Smooth muscle cell (in vitro differentiated cells): ENCODE measurements at regions not wholly inside any gene's neighbourhood (a gene's known extent, or its start where the extent isn't known, plus 50 kb on each side); places are given as distances from the start of the nearest gene placed in this dataset.

Experiments
- DNase-seq: peaks from one replicate; lab custom pipeline; 2025; ENCODE audit not compliant: unreplicated experiment; lab: John Stamatoyannopoulos, UW
- H2AFZ ChIP-seq: fragments of 200-600 bp; sonication (generic); 2 replicates; pipeline ENCODE4 v1.6.0; 2016; ENCODE audit warnings: antibody characterized with exemption, low read depth, mild to moderate bottlenecking
- H3F3A ChIP-seq: fragments of 200-600 bp; sonication (generic); 2 replicates; pipeline ENCODE4 v1.6.0; 2017; ENCODE audit warnings: antibody characterized with exemption, low read depth
- H3K27ac ChIP-seq: fragments of 200-600 bp; sonication (generic); 2 replicates; pipeline ENCODE4 v1.5.1; 2016; ENCODE audit warnings: low read depth, mild to moderate bottlenecking
- H3K27me3 ChIP-seq: fragments of 200-600 bp; sonication (generic); 2 replicates; pipeline ENCODE4 v1.6.1; 2016; ENCODE audit warnings: low read depth, mild to moderate bottlenecking
- H3K36me3 ChIP-seq: fragments of 200-600 bp; sonication (generic); 2 replicates; pipeline ENCODE4 v1.5.1; 2016; ENCODE audit warnings: low read depth
- H3K4me1 ChIP-seq: fragments of 200-600 bp; sonication (generic); 2 replicates; pipeline ENCODE4 v1.5.1; 2016; ENCODE audit warnings: low read depth
- H3K4me2 ChIP-seq: fragments of 200-600 bp; sonication (generic); 2 replicates; pipeline ENCODE4 v1.6.0; 2016; ENCODE audit warnings: mild to moderate bottlenecking
- H3K4me3 ChIP-seq: fragments of 200-600 bp; sonication (generic); 2 replicates; pipeline ENCODE4 v1.5.1; 2016; ENCODE audit warnings: mild to moderate bottlenecking
- H3K79me2 ChIP-seq: fragments of 200-600 bp; sonication (generic); 2 replicates; pipeline ENCODE4 v1.6.0; 2016; ENCODE audit warnings: low read depth, mild to moderate bottlenecking
- H3K9ac ChIP-seq: fragments of 200-600 bp; sonication (generic); 2 replicates; pipeline ENCODE4 v1.6.0; 2016; ENCODE audit warnings: low read depth
- H3K9me3 ChIP-seq: fragments of 200-600 bp; sonication (generic); replicated peaks from 2 replicates; pipeline ENCODE4 v1.5.1; 2016; ENCODE audit warnings: low read depth
- H4K20me1 ChIP-seq: fragments of 200-600 bp; sonication (generic); 2 replicates; pipeline ENCODE4 v1.6.0; 2016; ENCODE audit warnings: low read depth
- CTCF ChIP-seq: fragments of 200-600 bp; sonication (generic); IDR thresholded peaks from 2 replicates; pipeline ENCODE4 v1.5.1; 2017; ENCODE audit warnings: borderline replicate concordance, mild to moderate bottlenecking, antibody characterized with exemption; ENCODE audit not compliant: insufficient read depth, poor library complexity, severe bottlenecking
- WGBS: methylation state at CpG from one replicate; pipeline ENCODE4 v1.1.7; 2016; ENCODE audit warnings: low lambda C conversion rate; 5-methylcytosine and 5-hydroxymethylcytosine counted together

GRCh38 chrX:127302841-127303240 lies 483.3 kb downstream of the PRR32 start:
- no peaks in the 10 kb centered on the region for H3K36me3 ChIP-seq
- no peak overlapping the region for H3K4me3 ChIP-seq
- DNase-seq, result no peak
- TF ChIP-seq CTCF, result no peak
- H3K9me3 ChIP-seq, result no peaks in the 10 kb centered on the region
- WGBS, result 88% methylated on average over 2 of the region's 2 CpGs
- H3K4me1 ChIP-seq, result no peaks in the 10 kb centered on the region
- no peaks in the 10 kb centered on the region for H4K20me1 ChIP-seq
- H3K27me3 ChIP-seq, result no peaks in the 10 kb centered on the region
- no peaks in the 10 kb centered on the region for H3F3A ChIP-seq
- no peak overlapping the region for H3K9ac ChIP-seq
- H3K4me2 ChIP-seq, result no peak overlapping the region
- H3K79me2 ChIP-seq, result no peaks in the 10 kb centered on the region
- H2AFZ ChIP-seq, result no peak overlapping the region
- H3K27ac ChIP-seq, result no peak overlapping the region

DNA sequence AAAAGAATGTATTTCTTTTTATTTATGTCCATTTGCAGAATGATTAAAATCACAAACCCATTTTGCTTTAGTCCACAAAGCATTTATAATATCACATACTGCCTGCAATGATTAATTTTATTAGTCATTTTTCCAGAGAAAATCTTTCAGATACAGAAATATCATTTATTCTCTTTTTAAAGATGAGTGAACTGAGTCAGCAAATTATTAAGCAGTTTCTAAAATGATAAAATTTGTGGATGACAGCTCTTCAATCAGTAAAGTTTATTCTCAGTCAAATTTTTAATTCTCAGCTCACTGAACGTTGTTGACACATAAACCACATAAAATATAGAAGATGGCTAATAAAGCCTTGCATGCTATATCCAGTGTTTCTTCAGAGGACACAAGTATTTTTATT lies 485.5 kb downstream of the PRR32 start:
- no peak for DNase-seq
- no peaks in the 10 kb centered on the region for H3K79me2 ChIP-seq
- H3K4me2 ChIP-seq, result no peak overlapping the region
- 82% methylated on average over 1 of the region's 1 CpG for WGBS
- no peak overlapping the region for H3K9ac ChIP-seq
- no peak for TF ChIP-seq CTCF
- H3F3A ChIP-seq, result no peaks in the 10 kb centered on the region
- H3K36me3 ChIP-seq, result no peaks in the 10 kb centered on the region
- no peak overlapping the region for H2AFZ ChIP-seq
- no peak overlapping the region for H3K27ac ChIP-seq
- H3K4me3 ChIP-seq, result no peak overlapping the region
- no peaks in the 10 kb centered on the region for H3K27me3 ChIP-seq
- H3K9me3 ChIP-seq, result no peaks in the 10 kb centered on the region
- no peaks in the 10 kb centered on the region for H3K4me1 ChIP-seq
- H4K20me1 ChIP-seq, result no peaks in the 10 kb centered on the region

DNA sequence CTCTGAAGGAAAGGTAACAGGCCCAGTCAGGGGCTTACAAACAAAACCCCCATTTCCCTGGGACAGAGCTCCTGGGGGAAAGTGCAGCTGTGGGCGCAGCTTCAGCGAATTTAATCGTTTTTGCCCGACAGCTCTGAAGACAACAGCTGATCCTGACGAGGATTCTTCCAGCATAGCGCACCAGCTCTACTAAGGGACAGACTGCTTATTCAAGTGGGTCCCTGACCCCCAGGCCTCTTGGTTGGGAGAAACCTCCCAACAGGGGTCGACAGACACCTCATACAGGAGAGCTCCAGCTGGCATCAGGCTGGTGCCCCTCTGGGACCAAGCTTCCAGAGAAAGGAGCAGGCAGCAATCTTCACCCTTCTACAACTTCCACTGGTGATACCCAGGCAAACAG lies 486.7 kb downstream of the PRR32 start:
- TF ChIP-seq CTCF, result no peak
- no peaks in the 10 kb centered on the region for H4K20me1 ChIP-seq
- no peak for DNase-seq
- H3K9me3 ChIP-seq, result no peaks in the 10 kb centered on the region
- H3K4me1 ChIP-seq, result no peaks in the 10 kb centered on the region
- H3K27ac ChIP-seq, result no peak overlapping the region
- H3K79me2 ChIP-seq, result no peaks in the 10 kb centered on the region
- no peak overlapping the region for H3K4me2 ChIP-seq
- no peak overlapping the region for H2AFZ ChIP-seq
- no peaks in the 10 kb centered on the region for H3K36me3 ChIP-seq
- 84% methylated on average over 7 of the region's 7 CpGs for WGBS
- H3F3A ChIP-seq, result no peaks in the 10 kb centered on the region
- H3K4me3 ChIP-seq, result no peak overlapping the region
- no peaks in the 10 kb centered on the region for H3K27me3 ChIP-seq
- H3K9ac ChIP-seq, result no peak overlapping the region

GRCh38 chrX:127313635-127314034 lies 494.1 kb downstream of the PRR32 start:
- Histone ChIP-seq H3K79me2 (no peaks in the 10 kb centered on the region), H3F3A (no peaks in the 10 kb centered on the region), H3K27ac (no peak overlapping the region), H3K9me3 (no peaks in the 10 kb centered on the region), H3K4me1 (no peaks in the 10 kb centered on the region), H3K4me2 (no peak overlapping the region), H3K36me3 (no peaks in the 10 kb centered on the region), H3K27me3 (no peaks in the 10 kb centered on the region), H2AFZ (no peak overlapping the region), H3K9ac (no peak overlapping the region), H4K20me1 (no peaks in the 10 kb centered on the region), H3K4me3 (no peak overlapping the region)
- 54% methylated on average over 1 of the region's 1 CpG for WGBS
- DNase-seq, result no peak
- TF ChIP-seq CTCF, result no peak
